A673 (cell line): ENCODE measurements at regions not wholly inside any gene's neighbourhood (a gene's known extent, or its start where the extent isn't known, plus 50 kb on each side); places are given as distances from the start of the nearest gene placed in this dataset.

Source experiments
- BruUV-seq: library from RNA; stranded (reverse); fragments of 400-500 nt; replicated peaks from 2 replicates; lab custom pipeline; 2021; lab: Mats Ljungman, UMichigan
- CTCF ChIA-PET: fragments of 300-600 bp; sonication (Branson Sonifier 250); formaldehyde crosslinking; loops from one replicate; lab custom pipeline; 2022; ENCODE audit warnings: antibody characterized with exemption; lab: Charles Lee
- POLR2A ChIA-PET: fragments of 300-600 bp; sonication (Branson Sonifier 250); formaldehyde crosslinking; loops from one replicate; lab custom pipeline; 2022; ENCODE audit warnings: antibody characterized with exemption; ENCODE audit not compliant: low non-redundant PET; lab: Charles Lee
- DNase-seq: peaks from one replicate; pipeline ENCODE4 v3.0.0-alpha.2; 2015; ENCODE audit warnings: low spot score
- H3K27ac ChIP-seq: fragments of 200-600 bp; sonication (generic); 2 replicates; pipeline ENCODE4 v1.5.1; 2016; ENCODE audit warnings: mixed run types, low read depth, mild to moderate bottlenecking, mixed read lengths, antibody characterized with exemption, low read length; ENCODE audit not compliant: poor library complexity, severe bottlenecking
- H3K27me3 ChIP-seq: fragments of 200-600 bp; sonication (generic); replicated peaks from 2 replicates; pipeline ENCODE4 v1.6.1; 2017; ENCODE audit warnings: mixed run types, low read depth, mild to moderate bottlenecking, mixed read lengths, antibody characterized with exemption, low read length; ENCODE audit not compliant: insufficient read depth, poor library complexity
- H3K36me3 ChIP-seq: fragments of 200-600 bp; sonication (generic); 2 replicates; pipeline ENCODE4 v1.6.1; 2016; ENCODE audit warnings: mixed run types, mild to moderate bottlenecking, mixed read lengths, antibody characterized with exemption, low read length; ENCODE audit not compliant: insufficient read depth, poor library complexity, severe bottlenecking
- H3K4me1 ChIP-seq: fragments of 200-600 bp; sonication (generic); 2 replicates; pipeline ENCODE4 v1.6.1; 2017; ENCODE audit warnings: mixed run types, mild to moderate bottlenecking, mixed read lengths, antibody characterized with exemption, low read length; ENCODE audit not compliant: insufficient read depth, poor library complexity, severe bottlenecking
- H3K4me3 ChIP-seq: fragments of 200-600 bp; sonication (generic); 2 replicates; pipeline ENCODE4 v1.5.1; 2016; ENCODE audit warnings: low read depth, mixed run types, mild to moderate bottlenecking, mixed read lengths, low read length; ENCODE audit not compliant: poor library complexity, severe bottlenecking
- H3K9me3 ChIP-seq: fragments of 200-600 bp; sonication (generic); 2 replicates; pipeline ENCODE4 v1.6.1; 2016; ENCODE audit warnings: mixed run types, low read depth, mild to moderate bottlenecking, mixed read lengths, antibody characterized with exemption, low read length; ENCODE audit not compliant: poor library complexity, severe bottlenecking
- CTCF ChIP-seq: fragments of 300-800, 200-600 bp; sonication (generic); conservative IDR thresholded peaks from 2 replicates; pipeline ENCODE4 v1.5.1; 2017; ENCODE audit warnings: low read depth, mild to moderate bottlenecking, antibody characterized with exemption, low read length, moderate library complexity, mixed read lengths
- EZH2 ChIP-seq: fragments of 200-600 bp; sonication (generic); IDR thresholded peaks from 2 replicates; pipeline ENCODE4 v1.6.1; 2017; ENCODE audit warnings: borderline replicate concordance, low read depth, mild to moderate bottlenecking, mixed read lengths, antibody characterized with exemption, low read length; ENCODE audit not compliant: poor library complexity, severe bottlenecking
- intact Hi-C: fragments of 100-400 bp; cut with micrococcal nuclease; formaldehyde crosslinking; loops from one replicate; pipeline ENCODE4 v1.10.0; 2022; ENCODE audit not compliant: unreplicated experiment

- CTCF ChIA-PET = no interaction called here
- H3K36me3 ChIP-seq = no peaks in the 10 kb centered on the region
- no TSS peak for BruUV-seq
- TF ChIP-seq EZH2 (no peak), CTCF (no peak)
- H3K9me3 ChIP-seq = no peaks in the 10 kb centered on the region
- no peak overlapping the region for H3K4me3 ChIP-seq
- H3K27ac ChIP-seq = no peak overlapping the region
- H3K4me1 ChIP-seq = no peaks in the 10 kb centered on the region
- DNase-seq = no peak
- POLR2A ChIA-PET = no interaction called here
- H3K27me3 ChIP-seq = no peaks in the 10 kb centered on the region
- intact Hi-C loops = no loop called here
Observed at GRCh38 chr2:58616961-58617360, 375.8 kb upstream of the FANCL start.

- CTCF ChIA-PET = no interaction called here
- Histone ChIP-seq H3K4me1 (no peaks in the 10 kb centered on the region), H3K4me3 (no peak overlapping the region), H3K9me3 (no peaks in the 10 kb centered on the region), H3K36me3 (no peaks in the 10 kb centered on the region), H3K27ac (no peak overlapping the region), H3K27me3 (peaks cover 3% of the 10 kb centered on the region)
- no TSS peak for BruUV-seq
- intact Hi-C loops = no loop called here
- DNase-seq = no peak
- POLR2A ChIA-PET = no interaction called here
- TF ChIP-seq CTCF (no peak), EZH2 (no peak)
Observed at GRCh38 chr2:58614219-58614618, 373.1 kb upstream of the FANCL start.

DNA sequence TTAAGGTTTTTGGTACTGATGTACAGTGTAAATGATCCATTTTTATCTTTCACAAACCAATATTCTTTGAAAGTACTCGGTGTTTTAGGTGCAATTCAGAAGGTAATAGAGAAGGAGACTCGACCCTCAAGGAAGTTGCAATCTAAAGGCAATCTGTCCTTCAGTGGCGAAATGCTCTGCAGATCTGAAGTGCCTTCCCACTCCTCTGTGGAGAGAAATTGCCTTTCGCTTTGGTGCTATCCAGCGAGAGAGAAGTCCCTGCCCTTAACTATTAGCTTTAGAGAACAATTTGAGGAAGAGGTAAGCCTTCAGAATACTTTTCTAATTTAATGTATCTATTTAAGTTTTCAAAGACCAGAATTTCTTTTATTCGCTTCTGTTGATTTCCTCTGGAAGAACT is 371.8 kb upstream of the FANCL start:
- Histone ChIP-seq H3K27me3 (peaks cover 3% of the 10 kb centered on the region), H3K4me1 (no peaks in the 10 kb centered on the region), H3K27ac (no peak overlapping the region), H3K36me3 (no peaks in the 10 kb centered on the region), H3K4me3 (no peak overlapping the region), H3K9me3 (no peaks in the 10 kb centered on the region)
- TF ChIP-seq EZH2 (no peak), CTCF (no peak)
- intact Hi-C loops = no loop called here
- CTCF ChIA-PET = no interaction called here
- no peak for DNase-seq
- BruUV-seq = no TSS peak
- POLR2A ChIA-PET = no interaction called here
